GM19468 (cell line): ENCODE measurements at regions not wholly inside any gene's neighbourhood (a gene's known extent, or its start where the extent isn't known, plus 50 kb on each side); places are given as distances from the start of the nearest gene placed in this dataset.
"Not testable (repeated sequence)": the region's sequence is repeated elsewhere in the genome, so short reads cannot be mapped to it uniquely, and the experiment has no call there.

Experiments used
- ATAC-seq: cut with Tn5 transposase; IDR thresholded peaks from one replicate; pipeline ENCODE4 v1.9.1; 2021; ENCODE audit warnings: mild to moderate bottlenecking, moderate library complexity, moderate number of reproducible peaks; ENCODE audit not compliant: unreplicated experiment; ENCODE audit errors: extremely low read depth

- ATAC-seq: no peak
These were observed 147.9 kb downstream of the HAO1 start for GRCh38 chr20:7792150-7792869.

GRCh38 chr20:7798176-7798575 is 142.1 kb downstream of the HAO1 start:
- ATAC-seq: no peak

- ATAC-seq: no peak
These were observed 140.4 kb downstream of the HAO1 start for GRCh38 chr20:7799862-7800261.

GRCh38 chr20:7803411-7804151 is 136.7 kb downstream of the HAO1 start:
- ATAC-seq: not testable (repeated sequence)

GRCh38 chr20:7806831-7807230 is 133.4 kb downstream of the HAO1 start:
- no peak for ATAC-seq

- ATAC-seq: no peak
These were observed 123.0 kb downstream of the HAO1 start for GRCh38 chr20:7817286-7817685.

- no peak for ATAC-seq
These were observed 121.8 kb downstream of the HAO1 start for GRCh38 chr20:7818477-7818876.

GRCh38 chr20:7820897-7821296 is 119.4 kb downstream of the HAO1 start:
- no peak for ATAC-seq

- ATAC-seq: no peak
These were observed 117.5 kb downstream of the HAO1 start for GRCh38 chr20:7822772-7823171.

GRCh38 chr20:7828437-7828836 is 111.8 kb downstream of the HAO1 start:
- no peak for ATAC-seq

GRCh38 chr20:7829031-7829430 is 111.2 kb downstream of the HAO1 start:
- no peak for ATAC-seq

GRCh38 chr20:7829776-7830175 is 110.5 kb downstream of the HAO1 start:
- ATAC-seq: no peak
